GM23338 (cell line): ENCODE measurements at regions not wholly inside any gene's neighbourhood (a gene's known extent, or its start where the extent isn't known, plus 50 kb on each side); places are given as distances from the start of the nearest gene placed in this dataset.

Experiments used
- ATAC-seq: fragments of 200-7000 bp; cut with Tn5 transposase; 3 replicates; pipeline ENCODE4 v1.9.1; 2020
- DNase-seq: peaks from one replicate; pipeline ENCODE4 v3.0.0-alpha.2; 2015; ENCODE audit warnings: low spot score
- H2AFZ ChIP-seq: fragments of 200-600 bp; sonication (generic); 2 replicates; pipeline ENCODE4 v1.8.0; 2016; ENCODE audit warnings: antibody characterized with exemption, mild to moderate bottlenecking, moderate library complexity
- H3F3A ChIP-seq: fragments of 200-600 bp; sonication (generic); replicated peaks from 2 replicates; pipeline ENCODE4 v1.8.0; 2017; ENCODE audit warnings: antibody characterized with exemption, mixed run types, low read depth
- H3K27ac ChIP-seq: fragments of 200-600 bp; sonication (generic); 2 replicates; pipeline ENCODE4 v1.6.1; 2016; ENCODE audit warnings: low read depth
- H3K27me3 ChIP-seq: fragments of 200-600 bp; sonication (generic); 2 replicates; pipeline ENCODE4 v1.8.0; 2016; ENCODE audit warnings: mild to moderate bottlenecking, mixed run types, moderate library complexity; ENCODE audit not compliant: insufficient read depth
- H3K36me3 ChIP-seq: fragments of 200-600 bp; sonication (generic); 2 replicates; pipeline ENCODE4 v1.8.0; 2016; ENCODE audit warnings: mild to moderate bottlenecking; ENCODE audit not compliant: insufficient read depth
- H3K4me1 ChIP-seq: fragments of 200-600 bp; sonication (generic); 2 replicates; pipeline ENCODE4 v1.8.0; 2016; ENCODE audit warnings: mild to moderate bottlenecking, moderate library complexity; ENCODE audit not compliant: insufficient read depth
- H3K4me2 ChIP-seq: fragments of 200-600 bp; sonication (generic); 2 replicates; pipeline ENCODE4 v1.7.1; 2017; ENCODE audit warnings: mixed run types
- H3K4me3 ChIP-seq: fragments of 200-600 bp; sonication (generic); 2 replicates; pipeline ENCODE4 v1.6.1; 2016; ENCODE audit warnings: mixed run types
- H3K79me2 ChIP-seq: fragments of 200-600 bp; sonication (generic); replicated peaks from 2 replicates; pipeline ENCODE4 v1.8.0; 2017; ENCODE audit warnings: mild to moderate bottlenecking; ENCODE audit not compliant: insufficient read depth
- H3K9me2 ChIP-seq: fragments of 200-600 bp; sonication (generic); 2 replicates; pipeline ENCODE4 v1.8.0; 2017; ENCODE audit not compliant: insufficient read depth
- H4K20me1 ChIP-seq: fragments of 200-600 bp; sonication (generic); replicated peaks from 2 replicates; pipeline ENCODE4 v1.8.0; 2017; ENCODE audit warnings: mild to moderate bottlenecking; ENCODE audit not compliant: insufficient read depth
- H3K27ac Mint-ChIP-seq: 2 replicates; pipeline ENCODE4 v1.8.0; 2020; ENCODE audit warnings: inconsistent platforms, mild to moderate bottlenecking, moderate library complexity, mixed read lengths
- H3K27me3 Mint-ChIP-seq: 3 replicates; pipeline ENCODE4 v1.8.0; 2022; ENCODE audit warnings: low read depth, mild to moderate bottlenecking, moderate library complexity, mixed read lengths, inconsistent platforms; ENCODE audit not compliant: insufficient read depth, poor library complexity
- H3K36me3 Mint-ChIP-seq: 3 replicates; pipeline ENCODE4 v1.8.0; 2021; ENCODE audit warnings: low read depth, mild to moderate bottlenecking, inconsistent platforms, moderate library complexity, mixed read lengths
- H3K4me1 Mint-ChIP-seq: 3 replicates; pipeline ENCODE4 v1.8.0; 2020; ENCODE audit warnings: mild to moderate bottlenecking, inconsistent platforms, mixed read lengths
- H3K4me3 Mint-ChIP-seq: 3 replicates; pipeline ENCODE4 v1.8.0; 2021; ENCODE audit warnings: moderate library complexity, mild to moderate bottlenecking, inconsistent platforms, mixed read lengths
- H3K9me3 Mint-ChIP-seq: 3 replicates; pipeline ENCODE4 v1.8.0; 2020; ENCODE audit warnings: moderate library complexity, mild to moderate bottlenecking, inconsistent platforms, mixed read lengths
- CTCF ChIP-seq, 2 experiments: fragments of 200-600 bp in 1 of 2; sonication (generic) in 1 of 2; conservative IDR thresholded peaks; 2 replicates each; pipeline versions ENCODE4 v1.5.1 to v1.6.1; 2016 to 2017; ENCODE audit warnings: antibody characterized with exemption in 2 of 2, low read depth in 2 of 2, mild to moderate bottlenecking in 2 of 2, moderate library complexity in 1 of 2
- JUNB ChIP-seq: IDR thresholded peaks from one replicate; pipeline ENCODE4 v1.6.1; 2016; ENCODE audit warnings: antibody characterized with exemption; ENCODE audit not compliant: unreplicated experiment
- POLR2AphosphoS5 ChIP-seq: IDR thresholded peaks from 2 replicates; pipeline ENCODE4 v1.6.1; 2016; ENCODE audit warnings: antibody characterized with exemption, low read depth

- Mint-ChIP-seq H3K27me3 (no peaks in the 10 kb centered on the region), H3K4me1 (peaks cover 7% of the 10 kb centered on the region), H3K9me3 (no peaks in the 10 kb centered on the region), H3K27ac (no peak overlapping the region; the same call in 1 of the 2 replicates), H3K36me3 (no peaks in the 10 kb centered on the region), H3K4me3 (no peak overlapping the region)
- TF ChIP-seq POLR2AphosphoS5 (no peak), CTCF (conservative IDR thresholded peaks at IDR 0.05; ENCODE audit: low read depth in 2 of 2) (no peak)
- DNase-seq (no peak), ATAC-seq (no peak)
- Histone ChIP-seq H3K4me2 (no peak overlapping the region), H3F3A (no peaks in the 10 kb centered on the region), H3K4me1 (peaks cover 5% of the 10 kb centered on the region), H2AFZ (no peak overlapping the region), H3K79me2 (no peaks in the 10 kb centered on the region), H3K4me3 (no peak overlapping the region), H3K27ac (no peak overlapping the region), H3K36me3 (no peaks in the 10 kb centered on the region), H3K27me3 (no peaks in the 10 kb centered on the region), H4K20me1 (no peaks in the 10 kb centered on the region), H3K9me2 (no peaks in the 10 kb centered on the region)
These were observed 67.5 kb upstream of the CCDC179 start for GRCh38 chr11:22927793-22928192.

GRCh38 chr11:22928207-22928917, 68.1 kb upstream of the CCDC179 start:
- DNase-seq, result peak; percentile 8
- Histone ChIP-seq H3K27me3 (no peaks in the 10 kb centered on the region), H3K27ac (no peak overlapping the region), H3K36me3 (no peaks in the 10 kb centered on the region), H3K4me3 (no peak overlapping the region), H2AFZ (no peak overlapping the region), H4K20me1 (no peaks in the 10 kb centered on the region), H3K9me2 (no peaks in the 10 kb centered on the region), H3K4me2 (no peak overlapping the region), H3K79me2 (no peaks in the 10 kb centered on the region), H3K4me1 (no peaks in the 10 kb centered on the region; the same call in 1 of the 2 replicates), H3F3A (no peaks in the 10 kb centered on the region)
- no peak overlapping the region for H3K4me3 Mint-ChIP-seq
- peaks cover 6% of the 10 kb centered on the region; the same call in 2 of the 3 replicates for H3K4me1 Mint-ChIP-seq
- no peak for ATAC-seq
- no peak overlapping the region for H3K27ac Mint-ChIP-seq
- no peaks in the 10 kb centered on the region for H3K27me3 Mint-ChIP-seq
- no peaks in the 10 kb centered on the region for H3K9me3 Mint-ChIP-seq
- TF ChIP-seq JUNB (no peak), CTCF (conservative IDR thresholded peaks at IDR 0.05; ENCODE audit: low read depth in 2 of 2) (peak; percentile 45 to 51; a peak in 3 of 4 replicates)
- H3K36me3 Mint-ChIP-seq, result no peaks in the 10 kb centered on the region
